WTC11 (cell line): ENCODE measurements at regions not wholly inside any gene's neighbourhood (a gene's known extent, or its start where the extent isn't known, plus 50 kb on each side); places are given as distances from the start of the nearest gene placed in this dataset.

Experiments
- ATAC-seq: fragments of 200-7000 bp; cut with Tn5 transposase; 2 replicates; pipeline ENCODE4 v1.10.0; 2021; ENCODE audit warnings: mild to moderate bottlenecking, moderate library complexity
- CTCF ChIA-PET: fragments of 300-600 bp; sonication (Branson Sonifier 250); formaldehyde crosslinking; loops from one replicate; lab custom pipeline; 2021; ENCODE audit warnings: antibody characterized with exemption; lab: Charles Lee
- POLR2A ChIA-PET: fragments of 350-600 bp; sonication (Branson Sonifier 250); formaldehyde crosslinking; loops from one replicate; lab custom pipeline; 2021; ENCODE audit warnings: antibody characterized with exemption; lab: Charles Lee
- DNase-seq: peaks from one replicate; pipeline ENCODE4 v3.0.0; 2021; ENCODE audit warnings: low spot score
- H3K27ac Mint-ChIP-seq: 2 replicates; pipeline ENCODE4 v1.8.0; 2021; ENCODE audit warnings: mixed read lengths
- H3K27me3 Mint-ChIP-seq: 2 replicates; pipeline ENCODE4 v1.8.0; 2021; ENCODE audit warnings: low read depth, mild to moderate bottlenecking, moderate library complexity, mixed read lengths
- H3K36me3 Mint-ChIP-seq: 2 replicates; pipeline ENCODE4 v1.8.0; 2021; ENCODE audit warnings: mixed read lengths
- H3K4me1 Mint-ChIP-seq: 2 replicates; pipeline ENCODE4 v1.8.0; 2022; ENCODE audit warnings: mixed read lengths
- H3K4me3 Mint-ChIP-seq: 2 replicates; pipeline ENCODE4 v1.8.0; 2021; ENCODE audit warnings: mild to moderate bottlenecking, moderate library complexity, mixed read lengths
- H3K9me3 Mint-ChIP-seq: 2 replicates; pipeline ENCODE4 v1.8.0; 2021; ENCODE audit warnings: mixed read lengths
- FOXJ3 ChIP-seq: sonication (generic); formaldehyde crosslinking; IDR thresholded peaks from 2 replicates; pipeline ENCODE4 v1.9.0; 2021; ENCODE audit warnings: missing genetic modification reagents, mild to moderate bottlenecking, borderline replicate concordance
- FOXP1 ChIP-seq: sonication (generic); formaldehyde crosslinking; IDR thresholded peaks from 2 replicates; pipeline ENCODE4 v1.8.0; 2022; ENCODE audit warnings: missing genetic modification reagents, mild to moderate bottlenecking, moderate library complexity, borderline replicate concordance
- KAT7 ChIP-seq: sonication (generic); formaldehyde crosslinking; IDR thresholded peaks from 2 replicates; pipeline ENCODE4 v1.8.1; 2023; ENCODE audit warnings: missing genetic modification reagents, mild to moderate bottlenecking, borderline replicate concordance
- TCF7 ChIP-seq: sonication (generic); formaldehyde crosslinking; IDR thresholded peaks from 2 replicates; pipeline ENCODE4 v1.8.0; 2022; ENCODE audit warnings: mild to moderate bottlenecking, low read depth, missing genetic modification reagents, moderate library complexity
- TEAD1 ChIP-seq: sonication (generic); formaldehyde crosslinking; IDR thresholded peaks from 2 replicates; pipeline ENCODE4 v1.8.0; 2022; ENCODE audit warnings: mild to moderate bottlenecking, missing genetic modification reagents
- ZBTB21 ChIP-seq: sonication (generic); formaldehyde crosslinking; IDR thresholded peaks from 2 replicates; pipeline ENCODE4 v1.8.1; 2023; ENCODE audit warnings: mild to moderate bottlenecking, missing genetic modification reagents, borderline replicate concordance
- ZNF232 ChIP-seq: sonication (generic); formaldehyde crosslinking; IDR thresholded peaks from 2 replicates; pipeline ENCODE4 v1.8.0; 2022; ENCODE audit warnings: mild to moderate bottlenecking, missing genetic modification reagents
- TF ChIP-seq, protein P1 (sequence below): sonication (generic); formaldehyde crosslinking; IDR thresholded peaks from 2 replicates; pipeline ENCODE4 v1.8.0; 2022; ENCODE audit warnings: mild to moderate bottlenecking, missing genetic modification reagents
- TF ChIP-seq, protein P2 (sequence below): fragments of 250-450 bp; sonication (Bioruptor Pico); IDR thresholded peaks from 2 replicates; pipeline ENCODE4 v1.9.0; 2021; ENCODE audit warnings: mild to moderate bottlenecking
- TF ChIP-seq, protein P3 (sequence below): sonication (generic); formaldehyde crosslinking; IDR thresholded peaks from 2 replicates; pipeline ENCODE4 v1.8.1; 2023; ENCODE audit warnings: mild to moderate bottlenecking, missing genetic modification reagents, moderate library complexity
- TF ChIP-seq, protein P4 (sequence below): fragments of 250-450 bp; sonication (Bioruptor Pico); IDR thresholded peaks from 2 replicates; pipeline ENCODE4 v1.8.0; 2021; ENCODE audit warnings: mild to moderate bottlenecking
- TF ChIP-seq, protein P5 (sequence below): fragments of 250-450 bp; sonication (Bioruptor Pico); IDR thresholded peaks from 2 replicates; pipeline ENCODE4 v1.9.0; 2021; ENCODE audit warnings: mild to moderate bottlenecking, borderline replicate concordance
- TF ChIP-seq, protein P6 (sequence below): sonication (generic); formaldehyde crosslinking; IDR thresholded peaks from 2 replicates; pipeline ENCODE4 v1.8.1; 2022; ENCODE audit warnings: low read depth, mild to moderate bottlenecking, moderate library complexity, missing genetic modification reagents, borderline replicate concordance
- TF ChIP-seq, protein P7 (sequence below): sonication (generic); formaldehyde crosslinking; IDR thresholded peaks from 2 replicates; pipeline ENCODE4 v1.8.0; 2022; ENCODE audit warnings: mild to moderate bottlenecking, missing genetic modification reagents

DNA sequence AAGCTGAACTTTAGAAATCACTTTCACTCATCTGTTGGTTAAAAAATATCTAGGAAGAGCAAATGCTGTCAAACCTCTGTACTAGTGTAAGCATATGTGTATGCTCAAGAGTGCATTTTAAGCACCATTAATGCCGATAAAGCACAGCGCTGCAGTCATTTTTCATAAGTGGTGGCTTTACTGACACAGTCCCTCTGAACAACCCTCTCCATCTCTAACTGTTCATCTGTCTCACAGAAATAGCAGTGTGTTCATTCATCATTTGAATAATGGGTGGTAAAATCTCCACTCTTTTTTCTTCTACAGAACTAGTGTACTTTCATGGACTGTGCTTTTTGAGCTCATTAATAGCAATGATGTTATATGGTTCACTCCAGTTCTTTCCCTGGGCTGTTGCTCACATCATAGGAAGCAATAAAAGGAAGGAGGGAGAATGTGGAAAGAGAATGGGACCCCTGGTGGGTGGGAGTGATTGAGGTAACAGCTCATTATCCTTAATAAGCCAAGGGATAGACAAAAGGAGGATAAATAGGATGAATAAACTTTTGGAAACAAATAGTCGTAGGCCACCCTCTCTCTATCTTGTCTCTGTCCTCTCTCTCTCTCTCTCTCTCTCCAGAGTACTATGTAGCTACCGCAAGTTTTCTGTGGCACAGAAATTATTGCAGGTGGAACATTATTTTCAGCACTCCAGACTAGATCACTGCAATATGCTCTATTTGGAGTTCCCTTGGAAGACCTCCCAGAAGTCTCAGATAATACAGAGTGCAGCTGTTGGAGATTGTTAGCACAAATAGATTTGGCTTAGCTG, 117.9 kb upstream of the PRDM9 start:
- ChIA-PET POLR2A (no interaction called here), CTCF (no interaction called here)

DNA sequence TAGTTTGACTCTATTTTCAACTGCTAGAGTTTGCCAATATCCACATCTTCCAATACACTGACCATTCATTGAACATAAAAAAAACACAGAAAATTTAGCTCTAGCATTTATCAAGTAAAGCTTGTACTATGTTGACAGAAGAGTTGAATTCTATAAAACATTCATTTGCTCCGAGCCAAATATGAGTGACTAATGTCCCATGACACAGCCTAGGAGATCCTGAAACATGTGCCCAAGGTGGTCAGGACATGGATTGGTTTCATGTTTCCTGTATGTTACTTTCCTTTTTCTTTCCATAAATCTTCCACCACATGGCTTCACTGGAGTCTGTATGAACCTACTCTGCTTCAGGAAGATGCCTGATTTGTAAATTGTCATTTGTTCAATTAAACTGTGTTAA, 122.4 kb upstream of the PRDM9 start:
- Mint-ChIP-seq H3K27ac (no peak overlapping the region), H3K27me3 (no peaks in the 10 kb centered on the region), H3K9me3 (peaks cover 15% of the 10 kb centered on the region), H3K4me1 (peaks cover 62% of the 10 kb centered on the region), H3K36me3 (peaks cover 11% of the 10 kb centered on the region; the same call in 1 of the 2 replicates)
- CTCF ChIA-PET = no interaction called here
- no peak for DNase-seq
- POLR2A ChIA-PET = no interaction called here
- TF ChIP-seq, protein P1, sequence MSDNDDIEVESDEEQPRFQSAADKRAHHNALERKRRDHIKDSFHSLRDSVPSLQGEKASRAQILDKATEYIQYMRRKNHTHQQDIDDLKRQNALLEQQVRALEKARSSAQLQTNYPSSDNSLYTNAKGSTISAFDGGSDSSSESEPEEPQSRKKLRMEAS (CRISPR knock-in tag) = no peak
- TF ChIP-seq FOXJ3 (CRISPR knock-in tag) (no peak), FOXP1 (CRISPR knock-in tag) (no peak), KAT7 (CRISPR knock-in tag) (no peak), TEAD1 (no peak), ZBTB21 (no peak), TCF7 (CRISPR knock-in tag) (no peak)
- TF ChIP-seq, protein P2, sequence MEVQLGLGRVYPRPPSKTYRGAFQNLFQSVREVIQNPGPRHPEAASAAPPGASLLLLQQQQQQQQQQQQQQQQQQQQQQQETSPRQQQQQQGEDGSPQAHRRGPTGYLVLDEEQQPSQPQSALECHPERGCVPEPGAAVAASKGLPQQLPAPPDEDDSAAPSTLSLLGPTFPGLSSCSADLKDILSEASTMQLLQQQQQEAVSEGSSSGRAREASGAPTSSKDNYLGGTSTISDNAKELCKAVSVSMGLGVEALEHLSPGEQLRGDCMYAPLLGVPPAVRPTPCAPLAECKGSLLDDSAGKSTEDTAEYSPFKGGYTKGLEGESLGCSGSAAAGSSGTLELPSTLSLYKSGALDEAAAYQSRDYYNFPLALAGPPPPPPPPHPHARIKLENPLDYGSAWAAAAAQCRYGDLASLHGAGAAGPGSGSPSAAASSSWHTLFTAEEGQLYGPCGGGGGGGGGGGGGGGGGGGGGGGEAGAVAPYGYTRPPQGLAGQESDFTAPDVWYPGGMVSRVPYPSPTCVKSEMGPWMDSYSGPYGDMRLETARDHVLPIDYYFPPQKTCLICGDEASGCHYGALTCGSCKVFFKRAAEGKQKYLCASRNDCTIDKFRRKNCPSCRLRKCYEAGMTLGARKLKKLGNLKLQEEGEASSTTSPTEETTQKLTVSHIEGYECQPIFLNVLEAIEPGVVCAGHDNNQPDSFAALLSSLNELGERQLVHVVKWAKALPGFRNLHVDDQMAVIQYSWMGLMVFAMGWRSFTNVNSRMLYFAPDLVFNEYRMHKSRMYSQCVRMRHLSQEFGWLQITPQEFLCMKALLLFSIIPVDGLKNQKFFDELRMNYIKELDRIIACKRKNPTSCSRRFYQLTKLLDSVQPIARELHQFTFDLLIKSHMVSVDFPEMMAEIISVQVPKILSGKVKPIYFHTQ (CRISPR knock-in tag) = no peak
- TF ChIP-seq, protein P3, sequence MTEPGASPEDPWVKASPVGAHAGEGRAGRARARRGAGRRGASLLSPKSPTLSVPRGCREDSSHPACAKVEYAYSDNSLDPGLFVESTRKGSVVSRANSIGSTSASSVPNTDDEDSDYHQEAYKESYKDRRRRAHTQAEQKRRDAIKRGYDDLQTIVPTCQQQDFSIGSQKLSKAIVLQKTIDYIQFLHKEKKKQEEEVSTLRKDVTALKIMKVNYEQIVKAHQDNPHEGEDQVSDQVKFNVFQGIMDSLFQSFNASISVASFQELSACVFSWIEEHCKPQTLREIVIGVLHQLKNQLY = no peak
- TF ChIP-seq, protein P4, sequence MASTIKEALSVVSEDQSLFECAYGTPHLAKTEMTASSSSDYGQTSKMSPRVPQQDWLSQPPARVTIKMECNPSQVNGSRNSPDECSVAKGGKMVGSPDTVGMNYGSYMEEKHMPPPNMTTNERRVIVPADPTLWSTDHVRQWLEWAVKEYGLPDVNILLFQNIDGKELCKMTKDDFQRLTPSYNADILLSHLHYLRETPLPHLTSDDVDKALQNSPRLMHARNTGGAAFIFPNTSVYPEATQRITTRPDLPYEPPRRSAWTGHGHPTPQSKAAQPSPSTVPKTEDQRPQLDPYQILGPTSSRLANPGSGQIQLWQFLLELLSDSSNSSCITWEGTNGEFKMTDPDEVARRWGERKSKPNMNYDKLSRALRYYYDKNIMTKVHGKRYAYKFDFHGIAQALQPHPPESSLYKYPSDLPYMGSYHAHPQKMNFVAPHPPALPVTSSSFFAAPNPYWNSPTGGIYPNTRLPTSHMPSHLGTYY (CRISPR knock-in tag) = no peak
- TF ChIP-seq, protein P5, sequence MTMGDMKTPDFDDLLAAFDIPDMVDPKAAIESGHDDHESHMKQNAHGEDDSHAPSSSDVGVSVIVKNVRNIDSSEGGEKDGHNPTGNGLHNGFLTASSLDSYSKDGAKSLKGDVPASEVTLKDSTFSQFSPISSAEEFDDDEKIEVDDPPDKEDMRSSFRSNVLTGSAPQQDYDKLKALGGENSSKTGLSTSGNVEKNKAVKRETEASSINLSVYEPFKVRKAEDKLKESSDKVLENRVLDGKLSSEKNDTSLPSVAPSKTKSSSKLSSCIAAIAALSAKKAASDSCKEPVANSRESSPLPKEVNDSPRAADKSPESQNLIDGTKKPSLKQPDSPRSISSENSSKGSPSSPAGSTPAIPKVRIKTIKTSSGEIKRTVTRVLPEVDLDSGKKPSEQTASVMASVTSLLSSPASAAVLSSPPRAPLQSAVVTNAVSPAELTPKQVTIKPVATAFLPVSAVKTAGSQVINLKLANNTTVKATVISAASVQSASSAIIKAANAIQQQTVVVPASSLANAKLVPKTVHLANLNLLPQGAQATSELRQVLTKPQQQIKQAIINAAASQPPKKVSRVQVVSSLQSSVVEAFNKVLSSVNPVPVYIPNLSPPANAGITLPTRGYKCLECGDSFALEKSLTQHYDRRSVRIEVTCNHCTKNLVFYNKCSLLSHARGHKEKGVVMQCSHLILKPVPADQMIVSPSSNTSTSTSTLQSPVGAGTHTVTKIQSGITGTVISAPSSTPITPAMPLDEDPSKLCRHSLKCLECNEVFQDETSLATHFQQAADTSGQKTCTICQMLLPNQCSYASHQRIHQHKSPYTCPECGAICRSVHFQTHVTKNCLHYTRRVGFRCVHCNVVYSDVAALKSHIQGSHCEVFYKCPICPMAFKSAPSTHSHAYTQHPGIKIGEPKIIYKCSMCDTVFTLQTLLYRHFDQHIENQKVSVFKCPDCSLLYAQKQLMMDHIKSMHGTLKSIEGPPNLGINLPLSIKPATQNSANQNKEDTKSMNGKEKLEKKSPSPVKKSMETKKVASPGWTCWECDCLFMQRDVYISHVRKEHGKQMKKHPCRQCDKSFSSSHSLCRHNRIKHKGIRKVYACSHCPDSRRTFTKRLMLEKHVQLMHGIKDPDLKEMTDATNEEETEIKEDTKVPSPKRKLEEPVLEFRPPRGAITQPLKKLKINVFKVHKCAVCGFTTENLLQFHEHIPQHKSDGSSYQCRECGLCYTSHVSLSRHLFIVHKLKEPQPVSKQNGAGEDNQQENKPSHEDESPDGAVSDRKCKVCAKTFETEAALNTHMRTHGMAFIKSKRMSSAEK (CRISPR knock-in tag) = no peak
- TF ChIP-seq, protein P6, sequence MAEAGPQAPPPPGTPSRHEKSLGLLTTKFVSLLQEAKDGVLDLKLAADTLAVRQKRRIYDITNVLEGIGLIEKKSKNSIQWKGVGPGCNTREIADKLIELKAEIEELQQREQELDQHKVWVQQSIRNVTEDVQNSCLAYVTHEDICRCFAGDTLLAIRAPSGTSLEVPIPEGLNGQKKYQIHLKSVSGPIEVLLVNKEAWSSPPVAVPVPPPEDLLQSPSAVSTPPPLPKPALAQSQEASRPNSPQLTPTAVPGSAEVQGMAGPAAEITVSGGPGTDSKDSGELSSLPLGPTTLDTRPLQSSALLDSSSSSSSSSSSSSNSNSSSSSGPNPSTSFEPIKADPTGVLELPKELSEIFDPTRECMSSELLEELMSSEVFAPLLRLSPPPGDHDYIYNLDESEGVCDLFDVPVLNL (CRISPR knock-in tag) = no peak
- TF ChIP-seq, protein P7, sequence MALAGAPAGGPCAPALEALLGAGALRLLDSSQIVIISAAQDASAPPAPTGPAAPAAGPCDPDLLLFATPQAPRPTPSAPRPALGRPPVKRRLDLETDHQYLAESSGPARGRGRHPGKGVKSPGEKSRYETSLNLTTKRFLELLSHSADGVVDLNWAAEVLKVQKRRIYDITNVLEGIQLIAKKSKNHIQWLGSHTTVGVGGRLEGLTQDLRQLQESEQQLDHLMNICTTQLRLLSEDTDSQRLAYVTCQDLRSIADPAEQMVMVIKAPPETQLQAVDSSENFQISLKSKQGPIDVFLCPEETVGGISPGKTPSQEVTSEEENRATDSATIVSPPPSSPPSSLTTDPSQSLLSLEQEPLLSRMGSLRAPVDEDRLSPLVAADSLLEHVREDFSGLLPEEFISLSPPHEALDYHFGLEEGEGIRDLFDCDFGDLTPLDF (CRISPR knock-in tag) = no peak
- TF ChIP-seq, all 79 proteins: peak for 0
- H3K4me3 Mint-ChIP-seq = no peak overlapping the region
- no peak for ATAC-seq

More for the DNA sequence above, 117.9 kb upstream of the PRDM9 start:
- Mint-ChIP-seq H3K36me3 (peaks cover 6% of the 10 kb centered on the region; the same call in 1 of the 2 replicates), H3K4me3 (no peak overlapping the region), H3K27me3 (no peaks in the 10 kb centered on the region), H3K4me1 (peaks cover 35% of the 10 kb centered on the region), H3K27ac (no peak overlapping the region), H3K9me3 (peaks cover 18% of the 10 kb centered on the region)
- ATAC-seq (peak; percentile 60), DNase-seq (no peak)
- TF ChIP-seq, protein P7 (CRISPR knock-in tag) = no peak
- no peak for TF ChIP-seq ZNF232 (CRISPR knock-in tag)
